Lung microvascular endothelial cell (primary cell): ENCODE measurements at regions not wholly inside any gene's neighbourhood (a gene's known extent, or its start where the extent isn't known, plus 50 kb on each side); places are given as distances from the start of the nearest gene placed in this dataset.
A peak's percentile ranks its signal among the peaks of the same experiment; 100 is the strongest.
"Not testable (repeated sequence)": the region's sequence is repeated elsewhere in the genome, so short reads cannot be mapped to it uniquely, and the experiment has no call there.

Experiments
- DNase-seq, 2 donors: peaks; one replicate each; pipeline versions ENCODE4 v3.0.0 to v3.0.0-alpha.2; 2010; ENCODE audit warnings: low read depth in 2 of 2

DNA sequence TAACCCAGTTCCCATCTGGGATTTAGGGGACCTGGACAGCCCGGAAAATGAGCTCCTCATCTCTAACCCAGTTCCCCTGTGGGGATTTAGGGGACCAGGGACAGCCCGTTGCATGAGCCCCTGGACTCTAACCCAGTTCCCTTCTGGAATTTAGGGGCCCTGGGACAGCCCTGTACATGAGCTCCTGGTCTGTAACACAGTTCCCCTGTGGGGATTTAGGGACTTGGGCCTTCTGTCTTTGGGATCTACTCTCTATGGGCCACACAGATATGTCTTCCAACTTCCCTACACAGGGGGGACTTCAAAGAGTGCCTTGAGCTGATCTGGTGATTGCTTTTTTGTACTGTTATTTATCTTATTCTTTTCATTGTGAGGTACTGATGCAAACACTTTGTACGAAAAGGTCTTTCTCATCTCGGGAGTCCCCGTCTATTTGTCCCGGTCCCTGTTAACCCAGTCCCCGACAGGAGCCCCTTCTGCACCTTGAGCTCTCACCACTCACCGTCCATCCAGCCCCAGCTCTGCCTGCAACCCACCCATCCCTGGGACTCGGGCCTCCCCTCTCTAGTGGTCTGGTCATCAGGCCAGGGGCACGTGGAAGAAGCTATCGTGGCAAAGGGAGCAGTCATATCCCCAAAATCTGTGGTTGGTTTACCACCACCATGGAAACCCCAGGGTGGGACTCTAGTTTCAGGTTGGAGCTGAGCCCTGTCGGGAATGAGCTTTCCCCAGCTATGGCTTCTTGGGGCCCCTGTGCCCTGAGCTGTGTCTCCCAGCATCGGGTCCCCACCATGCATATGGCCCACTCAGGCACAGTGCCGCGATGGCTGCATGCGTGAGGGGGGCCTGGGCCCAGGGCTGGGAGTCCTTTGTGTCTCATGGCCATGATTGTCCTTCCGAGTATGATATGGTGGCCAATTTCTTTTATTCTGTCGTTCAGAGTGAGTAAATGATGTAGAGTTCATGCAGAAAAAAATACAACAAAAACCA lies 270.4 kb upstream of the PLCXD1 start:
- not testable (repeated sequence) for DNase-seq

GRCh38 chrX:13821-14443 lies 267.2 kb upstream of the PLCXD1 start:
- peak in 1 of 2 donors; percentile 0 for DNase-seq

DNA sequence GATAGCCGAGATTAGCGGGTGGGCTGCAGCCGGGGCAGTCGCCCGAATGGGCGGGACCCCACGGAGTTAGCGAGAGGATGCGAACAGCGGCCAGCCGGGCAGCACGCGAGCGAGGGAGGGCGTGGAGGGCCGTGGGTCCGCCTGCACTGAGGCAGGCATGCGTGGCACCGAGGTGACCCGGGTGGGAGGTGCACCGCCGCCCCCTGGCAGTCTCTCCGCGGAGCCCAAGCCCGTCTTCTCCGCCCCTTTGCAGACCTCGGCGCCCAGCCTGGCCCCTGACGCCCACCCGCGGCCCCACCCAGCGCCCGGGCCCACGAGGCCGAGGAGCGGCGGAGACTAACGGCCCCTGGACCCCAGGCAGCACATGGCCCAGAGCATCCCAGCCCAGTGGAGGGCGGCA lies 266.7 kb upstream of the PLCXD1 start:
- DNase-seq = peak in 1 of 2 donors; percentile 0

- not testable (repeated sequence) for DNase-seq
These were observed 262.3 kb upstream of the PLCXD1 start for GRCh38 chrX:18768-19454.

DNA sequence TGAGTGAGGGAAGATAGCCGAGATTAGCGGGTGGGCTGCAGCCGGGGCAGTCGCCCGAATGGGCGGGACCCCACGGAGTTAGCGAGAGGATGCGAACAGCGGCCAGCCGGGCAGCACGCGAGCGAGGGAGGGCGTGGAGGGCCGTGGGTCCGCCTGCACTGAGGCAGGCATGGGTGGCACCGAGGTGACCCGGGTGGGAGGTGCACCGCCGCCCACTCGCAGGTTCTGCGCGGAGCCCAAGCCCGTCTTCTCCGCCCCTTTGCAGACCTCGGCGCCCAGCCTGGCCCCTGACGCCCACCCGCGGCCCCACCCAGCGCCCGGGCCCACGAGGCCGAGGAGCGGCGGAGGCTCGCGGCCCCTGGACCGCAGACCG lies 261.7 kb upstream of the PLCXD1 start:
- not testable (repeated sequence) for DNase-seq

- peak in 1 of 2 donors; percentile 24 for DNase-seq
These were observed 261.1 kb upstream of the PLCXD1 start for GRCh38 chrX:19912-20571.

DNA sequence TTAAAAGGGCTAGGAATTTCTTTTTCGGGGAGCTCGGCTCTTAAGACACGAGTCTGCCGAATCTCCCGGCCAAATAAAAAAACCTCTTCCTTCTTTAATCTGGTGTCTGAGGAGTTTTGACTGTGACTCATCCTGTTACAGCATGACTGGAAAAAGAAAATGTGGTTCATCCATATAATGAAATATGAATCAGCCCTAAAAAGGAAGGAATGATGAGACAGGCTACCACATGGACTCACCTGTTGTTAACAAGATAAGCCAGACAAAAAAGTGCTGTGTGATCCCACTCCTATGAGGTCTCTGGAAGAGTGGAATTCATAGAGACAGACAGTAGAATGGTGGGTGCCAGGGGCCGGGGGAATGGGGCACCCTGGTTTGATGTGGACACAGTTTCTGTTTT lies 257.0 kb upstream of the PLCXD1 start:
- not testable (repeated sequence) for DNase-seq
